ENCODE measurements at regions not wholly inside any gene's neighbourhood (a gene's known extent, or its start where the extent isn't known, plus 50 kb on each side); places are given as distances from the start of the nearest gene placed in this dataset.

GRCh38 chr18:3379685-3380084, 70.3 kb upstream of the TGIF1 start:
- CTCF ChIA-PET: interaction anchor here (0.6 to 0.9 kb wide), 3 partner anchors 29 to 214 kb away, joined by 3 to 11 read pairs (median 6); no protein-coding TSS in a partner anchor
- POLR2A ChIA-PET (ENCODE audit: unreplicated experiment): interaction anchor here (0.7 to 1.4 kb wide), 2 partner anchors 33 to 490 kb away, joined by 4 to 7 read pairs; no protein-coding TSS in a partner anchor
- BruUV-seq (replicated peaks): no TSS peak
- H3K27ac ChIP-seq: peak overlapping the region; percentile 99
- no peaks in the 10 kb centered on the region for H3K27me3 ChIP-seq (ENCODE audit: insufficient read depth, low read depth)
- H2AFZ ChIP-seq: no peak overlapping the region
- peaks cover 45% of the 10 kb centered on the region for H3K79me2 ChIP-seq (ENCODE audit: low read depth)
- H3K36me3 ChIP-seq (ENCODE audit: low read depth): peaks cover 4% of the 10 kb centered on the region
- peak overlapping the region; percentile 35; the same call in 1 of the 2 replicates for H3K4me3 ChIP-seq
- intact Hi-C loops (cut with micrococcal nuclease; ENCODE audit: unreplicated experiment): loop anchor here (5.0 kb wide), 1 partner anchor 288 kb away; no protein-coding TSS in a partner anchor
- no peak for TF ChIP-seq CTCF (conservative IDR thresholded peaks at IDR 0.05)
- TF ChIP-seq EZH2 (IDR thresholded peaks at IDR 0.05; ENCODE audit: low read depth): no peak
- DNase-seq: no peak
- peaks cover 49% of the 10 kb centered on the region for H3F3A ChIP-seq (ENCODE audit: insufficient read depth, low read depth)
- peak overlapping the region; percentile 80 for H3K4me2 ChIP-seq
- no peaks in the 10 kb centered on the region for H3K9me3 ChIP-seq (ENCODE audit: insufficient read depth, low read depth)
- no peaks in the 10 kb centered on the region for H4K20me1 ChIP-seq (ENCODE audit: insufficient read depth)
- no peaks in the 10 kb centered on the region for H3K9me2 ChIP-seq (ENCODE audit: insufficient read depth)
- peaks cover 58% of the 10 kb centered on the region for H3K4me1 ChIP-seq (replicated peaks; ENCODE audit: insufficient read depth)

- intact Hi-C loops (cut with micrococcal nuclease; ENCODE audit: unreplicated experiment): loop anchor here (5.0 kb wide), 1 partner anchor 287 kb away; no protein-coding TSS in a partner anchor
- H3K4me2 ChIP-seq: peak overlapping the region; percentile 80
These were observed 69.5 kb upstream of the TGIF1 start for GRCh38 chr18:3380384-3380961.

More at GRCh38 chr18:3380384-3380961, 69.5 kb upstream of the TGIF1 start:
- H3F3A ChIP-seq (ENCODE audit: insufficient read depth, low read depth): peaks cover 54% of the 10 kb centered on the region
- TF ChIP-seq CTCF (conservative IDR thresholded peaks at IDR 0.05) (peak; percentile 44; the same call in 1 of the 2 replicates), EZH2 (IDR thresholded peaks at IDR 0.05; ENCODE audit: low read depth) (no peak)
- peak overlapping the region; percentile 35; the same call in 1 of the 2 replicates for H3K4me3 ChIP-seq
- peak in 1 of 2 experiments; percentile 81 for DNase-seq
- CTCF ChIA-PET: interaction anchor here (0.7 to 0.9 kb wide), 4 partner anchors 29 to 213 kb away, joined by 3 to 10 read pairs (median 5); no protein-coding TSS in a partner anchor
- peaks cover 45% of the 10 kb centered on the region for H3K79me2 ChIP-seq (ENCODE audit: low read depth)
- no TSS peak for BruUV-seq (replicated peaks)
- H3K36me3 ChIP-seq (ENCODE audit: low read depth): peaks cover 4% of the 10 kb centered on the region
- no peaks in the 10 kb centered on the region for H3K9me2 ChIP-seq (ENCODE audit: insufficient read depth)
- H4K20me1 ChIP-seq (ENCODE audit: insufficient read depth): no peaks in the 10 kb centered on the region
- H3K4me1 ChIP-seq (replicated peaks; ENCODE audit: insufficient read depth): peaks cover 64% of the 10 kb centered on the region
- H2AFZ ChIP-seq: no peak overlapping the region
- POLR2A ChIA-PET (ENCODE audit: unreplicated experiment): interaction anchor here (0.5 to 1.0 kb wide), 3 partner anchors 31 to 489 kb away, joined by 4 to 17 read pairs (median 7); no protein-coding TSS in a partner anchor
- H3K27me3 ChIP-seq (ENCODE audit: insufficient read depth, low read depth): no peaks in the 10 kb centered on the region
- H3K27ac ChIP-seq: peak overlapping the region; percentile 99
- no peaks in the 10 kb centered on the region for H3K9me3 ChIP-seq (ENCODE audit: insufficient read depth, low read depth)

Data from PC-9 (cell line).